Activated CD4-positive, alpha-beta T cell treated with anti-CD3 and anti-CD28 coated beads for 36 hours (primary cell): ENCODE measurements at regions not wholly inside any gene's neighbourhood (a gene's known extent, or its start where the extent isn't known, plus 50 kb on each side); places are given as distances from the start of the nearest gene placed in this dataset.
A peak's percentile ranks its signal among the peaks of the same experiment; 100 is the strongest.
"Not testable (repeated sequence)": the region's sequence is repeated elsewhere in the genome, so short reads cannot be mapped to it uniquely, and the experiment has no call there.

ENCODE experiments used
- ATAC-seq: fragments of 200-7000 bp; cut with Tn5 transposase; one replicate; pipeline ENCODE4 v1.10.0; 2021; ENCODE audit warnings: mild to moderate bottlenecking, moderate library complexity
- CTCF ChIA-PET: fragments of 350-600 bp; sonication (Branson Sonifier 250); formaldehyde crosslinking; loops from one replicate; lab custom pipeline; 2021; ENCODE audit warnings: antibody characterized with exemption; lab: Charles Lee
- POLR2A ChIA-PET: fragments of 350-600 bp; sonication (Branson Sonifier 250); formaldehyde crosslinking; loops from one replicate; lab custom pipeline; 2021; ENCODE audit warnings: antibody characterized with exemption, inconsistent platforms; lab: Charles Lee
- DNase-seq: peaks from one replicate; pipeline ENCODE4 v3.0.0-alpha.2; 2020
- H3K27ac Mint-ChIP-seq: one replicate; pipeline ENCODE4 v1.8.0; 2021; ENCODE audit warnings: mixed read lengths
- H3K27me3 Mint-ChIP-seq: one replicate; pipeline ENCODE4 v1.8.0; 2021; ENCODE audit warnings: mixed read lengths
- H3K36me3 Mint-ChIP-seq: one replicate; pipeline ENCODE4 v1.8.0; 2021; ENCODE audit warnings: low read depth, mixed read lengths
- H3K4me1 Mint-ChIP-seq: one replicate; pipeline ENCODE4 v1.8.0; 2021; ENCODE audit warnings: mixed read lengths
- H3K4me3 Mint-ChIP-seq: one replicate; pipeline ENCODE4 v1.8.0; 2021; ENCODE audit warnings: mild to moderate bottlenecking, moderate library complexity, mixed read lengths
- H3K9me3 Mint-ChIP-seq: one replicate; pipeline ENCODE4 v1.8.0; 2021; ENCODE audit warnings: low read depth, mixed read lengths
- intact Hi-C, 2 experiments: fragments of 100-400 bp; cut with DNase I in 1 of 2; cut with micrococcal nuclease in 1 of 2; formaldehyde crosslinking; loops; one replicate each; pipeline versions ENCODE4 v1.14.2 to v1.15.1; 2022 to 2024; cut with DNase I, micrococcal nuclease

DNA sequence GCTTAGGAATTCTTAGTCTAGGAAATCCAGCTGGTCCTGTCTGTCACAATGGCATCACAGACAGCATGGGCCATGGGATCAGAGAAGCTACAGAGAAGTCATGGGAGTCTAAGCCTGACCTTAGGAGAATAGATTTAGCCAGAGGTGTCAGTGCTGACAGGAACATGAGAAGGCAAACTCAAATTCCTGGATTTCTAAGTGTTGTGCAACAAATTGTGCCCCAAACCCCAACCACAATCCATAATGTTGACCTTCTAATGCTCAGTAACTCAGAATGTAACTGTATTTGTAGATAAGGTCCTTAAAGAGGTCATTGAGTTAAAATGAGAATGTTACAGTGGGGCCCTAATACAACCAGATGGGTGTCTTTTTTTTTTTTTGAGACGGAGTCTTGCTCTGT is 95.9 kb upstream of the RHOBTB1 start:
- intact Hi-C loops = no loop called here
- H3K27me3 Mint-ChIP-seq = no peaks in the 10 kb centered on the region
- H3K36me3 Mint-ChIP-seq = no peaks in the 10 kb centered on the region
- CTCF ChIA-PET = no interaction called here
- POLR2A ChIA-PET = no interaction called here
- no peak overlapping the region for H3K4me3 Mint-ChIP-seq
- no peaks in the 10 kb centered on the region for H3K4me1 Mint-ChIP-seq
- DNase-seq (no peak), ATAC-seq (no peak)
- H3K9me3 Mint-ChIP-seq = no peaks in the 10 kb centered on the region
- no peak overlapping the region for H3K27ac Mint-ChIP-seq

DNA sequence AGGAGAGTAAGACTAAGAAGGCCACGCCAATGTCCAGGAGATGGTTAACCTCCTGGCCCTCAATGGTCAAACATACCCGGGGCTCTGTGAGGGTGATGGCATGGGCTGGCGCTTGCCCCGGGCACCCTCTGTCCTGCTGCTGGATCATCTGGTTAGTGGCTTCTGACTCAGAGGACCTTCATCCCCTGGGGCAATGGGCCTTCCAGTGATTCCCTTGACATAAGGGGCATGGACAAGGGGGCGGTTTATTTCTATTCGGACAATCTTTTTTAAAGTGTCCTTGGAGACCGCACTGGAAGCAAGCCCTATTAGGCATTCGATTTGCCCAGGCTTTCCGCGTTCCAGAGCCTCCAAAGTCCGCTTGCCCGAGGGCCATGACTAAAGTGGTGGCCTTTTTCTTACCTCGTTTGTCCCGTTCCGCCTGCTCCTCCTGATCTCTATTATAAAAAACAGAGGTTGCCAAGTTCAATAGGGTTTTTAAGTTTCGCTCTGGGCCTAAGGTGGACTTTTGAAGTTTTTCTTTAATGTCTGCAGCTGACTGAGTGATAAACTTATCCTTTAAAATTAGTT is 93.4 kb upstream of the RHOBTB1 start:
- ATAC-seq, intact Hi-C loops: not testable (repeated sequence)

DNA sequence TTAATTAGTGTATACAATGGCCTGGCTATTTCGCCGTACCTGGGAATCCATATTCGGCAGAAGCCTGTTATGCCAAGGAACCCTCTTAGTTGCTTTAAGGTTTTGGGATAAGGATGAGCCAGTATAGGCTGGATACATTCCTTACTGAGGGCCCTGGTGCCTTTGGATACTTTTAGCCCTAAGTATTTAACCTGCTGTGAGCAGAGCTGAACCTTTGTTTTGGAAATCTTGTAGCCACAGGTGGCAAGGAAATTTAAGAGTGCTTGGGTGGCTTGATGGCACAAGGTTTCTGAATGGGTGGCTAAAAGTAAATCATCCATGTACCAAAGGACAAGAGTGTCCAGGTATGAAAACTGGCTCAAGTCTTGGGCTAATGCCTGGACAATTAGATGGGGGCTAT is 92.2 kb upstream of the RHOBTB1 start:
- H3K9me3 Mint-ChIP-seq, H3K4me1 Mint-ChIP-seq, DNase-seq, H3K27me3 Mint-ChIP-seq, intact Hi-C loops, CTCF ChIA-PET, H3K27ac Mint-ChIP-seq, H3K36me3 Mint-ChIP-seq, POLR2A ChIA-PET, H3K4me3 Mint-ChIP-seq, ATAC-seq: not testable (repeated sequence)

More for the DNA sequence above, 93.4 kb upstream of the RHOBTB1 start:
- CTCF ChIA-PET, POLR2A ChIA-PET, H3K27ac Mint-ChIP-seq, H3K9me3 Mint-ChIP-seq, DNase-seq, H3K27me3 Mint-ChIP-seq, H3K36me3 Mint-ChIP-seq, H3K4me1 Mint-ChIP-seq, H3K4me3 Mint-ChIP-seq: not testable (repeated sequence)

DNA sequence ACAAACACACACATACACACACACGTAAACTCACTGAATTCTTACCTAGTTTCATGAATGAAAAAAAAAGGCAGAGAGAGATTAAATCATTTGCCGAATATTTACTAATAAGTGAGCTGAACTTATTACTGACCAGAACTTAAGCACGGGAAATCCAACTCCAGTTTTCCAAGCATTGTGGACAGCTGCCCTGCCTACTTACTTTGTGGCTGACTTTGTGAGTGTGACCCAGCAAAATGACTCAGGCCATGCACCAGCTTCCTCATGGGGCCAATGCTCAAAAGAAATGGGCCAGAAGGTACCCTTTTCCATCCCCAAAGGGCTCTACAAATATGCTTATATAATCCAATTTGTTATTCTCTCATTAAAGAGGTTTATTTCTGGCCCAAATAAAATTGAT is 87.4 kb upstream of the RHOBTB1 start:
- CTCF ChIA-PET = no interaction called here
- Mint-ChIP-seq H3K4me3 (no peak overlapping the region), H3K27ac (no peak overlapping the region), H3K4me1 (no peaks in the 10 kb centered on the region), H3K9me3 (no peaks in the 10 kb centered on the region), H3K27me3 (peaks cover 5% of the 10 kb centered on the region), H3K36me3 (no peaks in the 10 kb centered on the region)
- ATAC-seq (no peak), DNase-seq (no peak)
- POLR2A ChIA-PET = no interaction called here
- intact Hi-C loops = no loop called here

DNA sequence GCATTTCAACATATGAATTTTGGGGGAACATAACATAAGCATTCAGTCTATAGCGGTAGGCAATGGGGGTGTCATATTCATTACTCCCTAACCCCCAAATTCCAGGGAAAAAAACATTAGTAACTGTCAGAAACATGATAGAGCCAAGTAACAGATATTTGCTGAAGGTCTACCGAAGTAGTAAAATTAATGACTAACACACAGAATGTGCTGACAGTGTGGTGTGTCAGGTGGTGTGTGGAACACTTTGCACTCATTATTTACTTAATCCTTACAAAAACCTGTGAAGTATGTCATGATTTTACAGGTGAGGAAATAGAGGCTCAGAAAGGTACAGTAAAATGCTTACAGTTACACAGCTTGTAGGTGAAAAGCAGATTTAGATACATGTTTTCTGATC is 85.4 kb upstream of the RHOBTB1 start:
- ChIA-PET POLR2A (no interaction called here), CTCF (no interaction called here)
- Mint-ChIP-seq H3K9me3 (no peaks in the 10 kb centered on the region), H3K27ac (no peak overlapping the region), H3K27me3 (peaks cover 5% of the 10 kb centered on the region), H3K4me3 (no peak overlapping the region), H3K4me1 (no peaks in the 10 kb centered on the region), H3K36me3 (no peaks in the 10 kb centered on the region)
- intact Hi-C loops = no loop called here
- ATAC-seq (no peak), DNase-seq (no peak)

DNA sequence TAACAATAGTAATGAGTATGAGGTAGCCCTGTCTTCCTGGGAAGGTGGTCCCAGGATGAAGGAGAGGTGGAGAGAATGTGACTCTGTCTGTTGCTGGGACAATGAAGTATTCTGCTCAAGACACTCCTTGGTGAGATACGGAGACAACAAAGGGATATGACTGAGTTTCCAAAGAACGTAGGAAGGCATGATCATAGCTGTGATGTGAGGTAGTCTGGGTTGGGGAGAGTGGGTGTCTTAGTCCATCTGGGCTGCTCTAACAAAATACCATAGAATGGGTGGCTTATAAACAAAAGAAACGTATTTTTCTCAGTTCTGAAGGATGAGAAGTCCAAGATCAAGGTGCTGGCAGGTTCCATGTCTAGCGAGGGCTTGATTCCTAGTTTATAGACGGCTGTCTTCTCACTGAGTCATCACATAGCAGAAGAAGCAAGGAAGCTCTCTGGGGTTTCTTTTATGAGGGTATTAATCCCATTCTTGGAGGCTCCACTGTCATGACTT is 84.9 kb upstream of the RHOBTB1 start:
- no peaks in the 10 kb centered on the region for H3K9me3 Mint-ChIP-seq
- H3K27me3 Mint-ChIP-seq = peaks cover 5% of the 10 kb centered on the region
- intact Hi-C loops = no loop called here
- no peak for ATAC-seq
- no peaks in the 10 kb centered on the region for H3K36me3 Mint-ChIP-seq
- POLR2A ChIA-PET = no interaction called here
- CTCF ChIA-PET = no interaction called here
- DNase-seq = no peak
- no peak overlapping the region for H3K4me3 Mint-ChIP-seq
- no peaks in the 10 kb centered on the region for H3K4me1 Mint-ChIP-seq
- H3K27ac Mint-ChIP-seq = no peak overlapping the region

DNA sequence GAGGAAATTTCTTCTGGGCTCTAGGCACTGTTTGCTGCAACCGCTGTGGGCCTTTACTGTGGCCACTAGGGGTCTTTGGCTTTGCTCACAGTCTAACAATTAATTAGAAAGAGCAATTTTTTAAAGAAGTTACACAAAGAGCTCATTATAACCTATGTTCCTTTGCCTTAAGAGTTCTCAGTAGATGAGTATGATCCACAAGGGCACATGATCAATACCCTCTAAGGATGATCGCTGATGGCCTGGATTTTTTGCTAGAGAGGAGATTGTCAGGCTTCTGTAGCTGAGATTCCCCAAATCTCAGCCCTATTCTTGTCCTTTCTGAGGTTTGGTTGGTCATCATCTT is 80.8 kb upstream of the RHOBTB1 start:
- POLR2A ChIA-PET = no interaction called here
- Mint-ChIP-seq H3K9me3 (no peaks in the 10 kb centered on the region), H3K27me3 (peaks cover 8% of the 10 kb centered on the region), H3K4me3 (no peak overlapping the region), H3K36me3 (no peaks in the 10 kb centered on the region), H3K4me1 (no peaks in the 10 kb centered on the region), H3K27ac (no peak overlapping the region)
- DNase-seq (peak; percentile 20), ATAC-seq (no peak)
- CTCF ChIA-PET = interaction anchor here (0.7 to 1.1 kb wide), 5 partner anchors 11 to 149 kb away, joined by 3 to 6 read pairs (median 4); no protein-coding TSS in a partner anchor
- intact Hi-C loops = no loop called here

DNA sequence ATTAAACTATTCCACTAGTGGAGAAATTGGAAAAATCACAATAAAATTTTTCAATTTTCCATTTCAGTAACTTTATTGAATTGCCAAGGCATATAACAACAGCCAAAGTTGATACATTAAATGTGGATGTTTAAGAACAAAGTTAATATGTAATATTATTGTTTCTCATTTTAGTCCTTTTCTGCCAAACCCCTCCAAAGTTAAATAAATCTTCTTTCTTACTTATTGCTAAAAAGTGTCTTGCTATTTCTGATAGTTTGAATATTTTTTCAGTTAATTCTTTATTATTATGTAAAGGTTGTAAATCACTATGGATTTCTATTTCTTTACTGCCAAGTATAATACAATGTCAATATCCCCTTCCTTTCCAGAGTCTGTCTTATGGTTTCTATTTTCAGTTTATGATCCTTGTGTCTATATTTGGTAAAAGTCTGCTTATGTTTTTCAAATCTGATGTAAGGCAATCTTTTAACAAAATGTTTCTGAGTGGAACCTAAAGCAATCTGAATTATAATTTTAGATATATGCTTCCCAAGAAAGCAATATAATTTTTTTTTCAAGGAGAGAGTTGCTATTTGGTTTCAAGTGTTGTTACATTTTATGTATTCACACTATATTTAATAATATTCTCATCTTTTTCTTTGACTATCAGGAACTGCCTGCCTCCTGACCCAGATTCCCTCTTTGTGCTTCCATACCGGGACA is 80.3 kb upstream of the RHOBTB1 start:
- ChIA-PET CTCF (interaction anchor here (0.7 to 1.1 kb wide), 3 partner anchors 10 to 148 kb away, joined by 4 to 6 read pairs (median 4); no protein-coding TSS in a partner anchor), POLR2A (no interaction called here)
- no peak overlapping the region for H3K27ac Mint-ChIP-seq
- ATAC-seq = no peak
- H3K4me3 Mint-ChIP-seq = no peak overlapping the region
- H3K9me3 Mint-ChIP-seq = no peaks in the 10 kb centered on the region
- no peaks in the 10 kb centered on the region for H3K4me1 Mint-ChIP-seq
- no peak for DNase-seq
- intact Hi-C loops = no loop called here
- no peaks in the 10 kb centered on the region for H3K36me3 Mint-ChIP-seq
- H3K27me3 Mint-ChIP-seq = peaks cover 10% of the 10 kb centered on the region

DNA sequence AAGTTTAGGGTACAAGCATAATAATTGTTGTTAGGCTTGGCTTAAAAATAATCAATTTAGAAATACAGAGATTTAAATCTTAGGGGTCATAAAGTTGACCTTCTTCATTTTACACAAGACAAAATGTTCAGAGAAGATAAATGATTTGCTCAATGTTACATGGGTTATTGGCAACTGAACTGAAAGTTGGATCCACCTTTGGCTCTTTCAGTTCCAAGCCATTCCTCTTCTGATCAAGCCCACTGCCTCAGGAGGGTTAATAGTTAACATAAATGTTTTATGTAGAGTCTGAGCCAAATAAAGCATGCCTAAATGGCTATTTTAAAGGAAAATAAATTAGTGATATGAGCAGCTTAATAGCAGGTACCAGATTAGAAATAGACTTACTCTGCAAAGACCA is 79.1 kb upstream of the RHOBTB1 start:
- Mint-ChIP-seq H3K27ac (no peak overlapping the region), H3K4me3 (no peak overlapping the region), H3K36me3 (no peaks in the 10 kb centered on the region), H3K27me3 (peaks cover 6% of the 10 kb centered on the region), H3K4me1 (no peaks in the 10 kb centered on the region), H3K9me3 (no peaks in the 10 kb centered on the region)
- ChIA-PET CTCF (no interaction called here), POLR2A (no interaction called here)
- DNase-seq (no peak), ATAC-seq (no peak)
- intact Hi-C loops = no loop called here

DNA sequence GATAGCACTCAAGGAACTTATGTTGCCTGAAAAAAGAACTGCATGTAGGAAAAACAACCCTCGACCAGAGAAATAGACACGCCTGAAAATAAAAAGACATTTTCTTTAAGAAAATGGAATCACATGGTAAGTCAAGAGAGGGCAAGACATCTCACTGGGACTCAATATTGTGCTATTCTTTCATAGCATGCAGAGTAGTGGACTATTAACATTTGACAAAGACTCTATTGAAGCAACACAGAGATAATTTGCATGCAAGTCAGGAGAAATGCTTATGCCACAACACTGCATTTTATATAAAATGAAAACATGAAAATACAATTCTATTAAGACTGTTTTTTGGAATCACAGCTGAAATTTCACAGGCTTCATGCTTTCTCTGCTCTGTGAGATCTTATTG is 77.9 kb upstream of the RHOBTB1 start:
- Mint-ChIP-seq H3K9me3 (no peaks in the 10 kb centered on the region), H3K4me1 (no peaks in the 10 kb centered on the region), H3K27me3 (peaks cover 5% of the 10 kb centered on the region), H3K27ac (no peak overlapping the region), H3K4me3 (no peak overlapping the region), H3K36me3 (no peaks in the 10 kb centered on the region)
- DNase-seq = no peak
- CTCF ChIA-PET = no interaction called here
- ATAC-seq = no peak
- POLR2A ChIA-PET = no interaction called here
- intact Hi-C loops = no loop called here

DNA sequence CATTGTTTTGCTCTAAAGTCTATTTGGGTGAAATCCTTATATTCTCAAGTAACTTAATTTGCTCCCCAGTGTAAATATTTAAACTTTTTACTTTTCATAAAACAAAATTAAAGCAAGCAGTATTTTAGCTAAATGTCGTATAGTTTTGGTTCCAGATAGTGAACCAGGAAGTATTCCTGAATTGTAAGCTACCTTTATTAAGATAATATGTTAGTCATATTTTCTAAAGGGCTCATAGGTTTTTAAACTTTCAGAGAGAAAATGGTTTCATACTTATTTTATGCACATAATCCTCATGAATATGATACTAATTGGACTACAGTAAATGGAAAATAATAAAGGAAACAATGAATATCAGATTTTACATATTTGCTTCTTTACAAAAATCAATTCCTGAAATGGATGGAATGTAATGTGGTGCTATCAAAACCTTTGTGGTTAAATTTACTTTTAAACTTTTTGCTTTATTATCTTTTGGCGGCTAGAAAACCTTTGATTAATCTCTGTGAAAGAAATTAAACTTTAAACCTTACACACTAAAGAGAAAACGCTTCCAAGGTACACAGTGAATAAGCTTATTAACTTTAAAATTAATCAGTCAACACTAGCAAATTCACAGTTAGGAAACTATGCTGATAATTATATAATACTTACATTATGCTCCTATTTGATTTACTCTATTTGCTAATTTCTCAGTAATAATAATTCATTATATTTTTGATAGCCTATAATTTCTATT is 76.6 kb upstream of the RHOBTB1 start:
- DNase-seq (no peak), ATAC-seq (no peak)
- CTCF ChIA-PET = interaction anchor here (0.7 kb wide), 1 partner anchor 119 kb away, joined by 3 read pairs; no protein-coding TSS in a partner anchor
- no peaks in the 10 kb centered on the region for H3K36me3 Mint-ChIP-seq
- H3K9me3 Mint-ChIP-seq = no peaks in the 10 kb centered on the region
- no peaks in the 10 kb centered on the region for H3K4me1 Mint-ChIP-seq
- intact Hi-C loops = no loop called here
- H3K4me3 Mint-ChIP-seq = no peak overlapping the region
- peaks cover 5% of the 10 kb centered on the region for H3K27me3 Mint-ChIP-seq
- POLR2A ChIA-PET = no interaction called here
- no peak overlapping the region for H3K27ac Mint-ChIP-seq

DNA sequence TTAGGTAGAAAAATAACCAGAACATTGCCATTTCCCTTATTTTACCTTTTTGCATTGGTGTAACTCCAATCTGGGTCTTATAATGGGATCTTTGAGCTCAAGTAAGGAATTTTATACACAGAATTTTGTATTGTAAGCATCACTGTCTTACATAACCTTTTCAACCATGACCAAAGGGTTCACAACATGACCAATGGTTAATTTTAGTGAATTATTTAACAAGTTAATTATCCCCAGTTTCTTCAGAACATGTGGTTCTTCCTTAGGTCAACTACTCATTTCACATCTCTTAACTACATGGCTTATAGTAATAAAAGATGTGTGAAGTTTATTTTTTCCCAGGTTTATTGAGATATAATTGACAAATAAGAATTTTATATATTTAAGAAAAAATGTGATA is 74.2 kb upstream of the RHOBTB1 start:
- H3K4me3 Mint-ChIP-seq = no peak overlapping the region
- no peaks in the 10 kb centered on the region for H3K9me3 Mint-ChIP-seq
- H3K36me3 Mint-ChIP-seq = no peaks in the 10 kb centered on the region
- H3K4me1 Mint-ChIP-seq = no peaks in the 10 kb centered on the region
- H3K27ac Mint-ChIP-seq = no peak overlapping the region
- intact Hi-C loops = no loop called here
- ChIA-PET POLR2A (no interaction called here), CTCF (interaction anchor here (0.6 kb wide), 1 partner anchor 522 kb away, joined by 5 read pairs; no protein-coding TSS in a partner anchor)
- DNase-seq (no peak), ATAC-seq (no peak)
- H3K27me3 Mint-ChIP-seq = peaks cover 5% of the 10 kb centered on the region
